ENCODE measurements at regions not wholly inside any gene's neighbourhood (a gene's known extent, or its start where the extent isn't known, plus 50 kb on each side); places are given as distances from the start of the nearest gene placed in this dataset.
"Not testable (repeated sequence)": the region's sequence is repeated elsewhere in the genome, so short reads cannot be mapped to it uniquely, and the experiment has no call there.

GRCh38 chrX:149420566-149420965 lies 84.5 kb downstream of the IDS start:
- DNase-seq = not testable (repeated sequence)

DNA sequence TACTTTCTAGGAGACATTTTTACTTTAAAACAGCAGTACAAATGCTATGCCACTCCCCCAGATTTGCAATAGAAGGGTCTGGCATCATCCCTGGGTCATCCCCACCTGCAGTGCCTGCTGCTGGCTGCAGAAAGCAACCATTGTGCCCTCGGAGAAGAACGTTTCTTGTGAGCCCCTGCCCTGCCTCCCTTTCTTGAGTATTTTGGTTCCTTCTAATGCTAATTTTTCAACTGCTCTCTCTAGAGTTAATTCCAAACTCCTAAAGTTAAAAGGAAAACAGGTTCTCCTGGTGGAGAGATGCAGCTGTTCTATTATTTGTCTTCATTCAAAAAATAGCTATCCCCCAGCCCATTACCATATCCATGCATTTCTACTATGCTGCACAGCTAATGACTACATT lies 107.1 kb downstream of the IDS start:
- no peak for DNase-seq

DNA sequence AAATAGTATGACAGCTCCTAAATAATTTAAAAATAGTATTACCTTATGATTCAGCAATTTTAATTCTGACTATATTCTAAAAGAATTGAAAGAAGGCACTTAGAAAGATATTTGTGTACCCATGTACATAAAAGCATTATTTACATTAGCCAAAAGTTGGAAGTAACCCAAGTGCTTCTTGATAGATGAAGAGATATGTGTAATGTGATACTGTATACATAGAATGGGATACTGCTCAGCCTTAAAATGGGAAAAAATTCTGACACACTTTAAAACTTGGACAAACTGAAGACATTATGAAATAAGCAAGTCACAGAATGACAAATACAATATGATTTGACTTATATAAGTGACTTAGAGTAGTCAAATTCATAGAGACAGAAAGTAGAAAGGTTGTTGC lies 112.2 kb downstream of the IDS start:
- no peak for DNase-seq

DNA sequence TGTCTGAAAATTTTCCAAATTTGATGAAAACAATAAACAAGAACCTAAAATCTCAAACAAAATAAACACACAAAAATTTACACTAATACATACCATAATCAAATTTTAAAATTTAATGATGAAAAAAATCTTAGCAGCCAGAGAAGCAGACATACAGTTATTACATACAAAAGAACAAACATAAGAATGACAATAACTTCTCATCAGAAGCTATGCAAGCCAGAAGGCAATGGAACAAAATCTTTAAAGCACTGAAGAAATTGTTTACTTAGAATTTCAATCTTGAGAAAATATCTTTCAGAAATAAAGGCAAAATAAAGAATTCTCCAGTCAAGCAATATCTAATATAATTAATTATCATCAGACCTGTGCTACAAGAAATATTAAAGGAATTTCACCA lies 121.3 kb downstream of the IDS start:
- DNase-seq = no peak

GRCh38 chrX:149374751-149375150 lies 130.4 kb downstream of the IDS start:
- no peak for DNase-seq

GRCh38 chrX:149372866-149373265 lies 132.2 kb downstream of the IDS start:
- DNase-seq = no peak

GRCh38 chrX:149371986-149372385 lies 133.1 kb downstream of the IDS start:
- no peak for DNase-seq

DNA sequence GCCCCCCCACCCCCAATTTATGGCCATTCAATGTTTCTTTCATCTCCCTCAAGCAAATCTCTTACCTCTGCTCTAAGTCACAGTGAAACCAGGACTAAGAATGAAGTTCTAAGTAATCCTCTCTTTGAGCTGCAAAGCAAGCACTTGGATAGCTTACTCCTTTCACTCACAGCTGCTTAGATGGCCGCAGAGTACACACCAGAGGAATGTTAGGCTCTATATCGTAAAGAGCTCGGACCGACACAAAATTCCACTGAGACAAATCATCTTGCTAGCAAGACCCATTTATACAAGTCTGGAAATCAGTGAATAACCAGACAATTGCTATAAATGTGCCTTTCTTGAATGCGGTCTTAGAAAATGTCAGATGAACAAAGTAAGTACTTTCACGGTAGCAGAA lies 135.0 kb downstream of the IDS start:
- no peak for DNase-seq

DNA sequence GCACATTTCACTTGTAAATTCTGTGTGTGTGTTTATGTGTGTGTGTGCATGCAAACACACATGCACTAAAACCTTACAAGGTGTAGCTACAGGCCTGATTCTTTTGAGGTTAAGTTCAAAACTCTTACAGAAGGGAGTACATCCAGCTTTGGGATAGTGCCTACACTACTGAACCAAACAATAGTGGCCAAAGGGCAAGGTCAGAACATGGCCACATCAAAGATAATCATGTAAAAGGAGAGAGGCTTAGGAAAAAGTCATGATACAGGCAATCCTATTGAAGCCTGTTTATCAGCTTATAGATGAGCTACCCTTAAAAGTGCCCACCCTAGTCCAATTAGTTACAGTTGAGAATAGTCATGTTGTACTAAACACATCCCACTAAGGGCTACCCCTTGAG lies 139.6 kb downstream of the IDS start:
- no peak for DNase-seq

GRCh38 chrX:149365061-149365460 lies 140.0 kb downstream of the IDS start:
- no peak for DNase-seq

DNA sequence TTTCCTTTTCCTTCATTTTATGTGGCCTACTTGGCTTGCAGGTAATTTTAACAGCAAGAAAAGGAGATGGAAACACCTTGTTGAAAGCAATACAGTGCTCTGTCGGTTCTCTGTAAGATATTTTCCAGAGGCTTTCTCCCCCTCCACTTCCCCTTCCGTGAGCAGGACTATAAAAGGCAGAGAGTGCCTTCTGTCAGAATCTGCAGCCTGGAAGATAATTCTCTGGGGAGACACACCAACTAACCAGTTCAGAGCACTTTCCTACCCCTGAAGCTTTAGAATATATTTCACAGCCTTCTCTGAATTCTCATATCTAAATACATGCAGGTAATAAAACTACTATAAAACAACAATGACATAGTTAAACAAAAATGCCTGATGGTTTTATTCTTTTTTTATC lies 141.1 kb downstream of the IDS start:
- no peak for DNase-seq

DNA sequence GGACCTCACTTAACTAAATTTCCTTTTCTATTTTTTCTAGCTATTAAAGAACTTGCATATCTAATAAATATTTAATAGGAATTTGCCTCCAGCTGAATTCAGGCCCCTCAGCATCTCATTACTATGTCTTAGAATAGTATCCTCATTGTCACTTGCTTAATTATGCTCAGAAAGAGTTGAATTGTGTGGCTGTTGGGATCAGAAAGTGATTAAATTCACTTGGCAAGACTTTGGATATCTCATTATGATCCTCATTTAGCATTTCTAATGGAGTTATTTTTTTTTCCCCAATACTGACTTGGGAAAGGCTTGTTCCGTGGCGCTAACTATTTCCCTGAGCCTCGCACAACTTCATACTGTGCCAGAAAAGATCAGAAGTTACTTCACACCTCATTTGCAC lies 158.8 kb downstream of the IDS start:
- no peak for DNase-seq

DNA sequence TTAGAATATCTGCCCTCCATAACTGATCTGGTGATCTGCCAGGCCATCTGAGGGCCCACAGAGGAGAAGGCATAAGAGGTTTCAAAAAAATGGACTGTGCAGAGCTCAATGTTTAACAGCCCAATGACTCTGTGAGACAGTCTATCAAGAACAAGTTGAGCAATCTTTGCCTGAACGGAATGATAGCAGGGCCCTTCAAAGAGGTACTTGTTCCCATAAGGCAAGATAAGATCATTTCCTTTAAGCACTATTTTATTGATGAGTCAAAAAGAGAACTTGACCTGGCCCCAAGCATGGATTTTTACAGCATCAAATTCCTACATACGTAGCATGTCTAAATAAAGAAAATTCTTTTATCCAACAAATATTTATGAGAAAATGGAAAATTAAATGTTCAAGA lies 182.8 kb downstream of the IDS start:
- DNase-seq = no peak

DNA sequence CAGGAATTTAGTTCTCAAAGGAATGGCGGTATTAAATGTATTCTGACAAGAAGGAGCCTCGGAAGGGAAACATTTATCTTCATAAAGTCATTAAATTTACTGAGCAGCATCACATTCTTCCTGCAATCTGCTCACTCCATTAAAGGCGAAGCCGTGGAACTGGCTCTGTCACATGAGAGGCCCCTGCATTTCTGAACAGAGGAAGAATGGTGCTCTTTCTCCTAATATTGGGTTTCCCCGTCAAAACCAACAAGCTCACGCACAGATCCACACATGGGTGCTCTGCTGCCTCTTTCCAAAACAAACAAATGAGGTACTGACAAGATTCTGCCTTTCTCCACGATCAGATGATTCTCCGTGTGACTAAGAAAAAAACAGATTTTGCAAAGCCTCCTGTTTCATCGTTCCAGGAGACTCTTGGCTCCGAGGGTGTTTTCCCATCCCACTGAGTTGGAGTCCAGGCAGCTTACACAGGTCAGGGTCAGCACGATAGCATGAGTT lies 191.2 kb downstream of the IDS start:
- no peak for DNase-seq

DNA sequence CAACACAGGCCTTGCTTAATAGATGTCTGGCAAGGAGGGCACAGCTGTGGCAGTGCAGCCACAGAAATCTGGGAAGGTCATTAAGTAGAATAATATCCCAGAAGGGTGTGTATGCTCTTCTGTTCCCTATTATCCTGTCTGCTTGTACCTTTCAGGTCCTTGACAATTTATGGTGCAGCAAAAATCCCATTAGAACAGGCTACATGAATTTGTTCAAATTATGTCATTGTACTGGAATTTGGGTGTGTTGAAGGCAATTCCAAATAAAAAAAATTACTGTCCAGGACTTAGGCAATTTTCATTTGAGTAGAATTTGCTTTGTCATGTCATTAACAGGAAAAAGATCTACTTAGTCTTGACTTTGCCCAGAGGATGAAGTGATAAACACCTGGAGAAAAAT lies 192.1 kb downstream of the IDS start:
- no peak for DNase-seq

DNA sequence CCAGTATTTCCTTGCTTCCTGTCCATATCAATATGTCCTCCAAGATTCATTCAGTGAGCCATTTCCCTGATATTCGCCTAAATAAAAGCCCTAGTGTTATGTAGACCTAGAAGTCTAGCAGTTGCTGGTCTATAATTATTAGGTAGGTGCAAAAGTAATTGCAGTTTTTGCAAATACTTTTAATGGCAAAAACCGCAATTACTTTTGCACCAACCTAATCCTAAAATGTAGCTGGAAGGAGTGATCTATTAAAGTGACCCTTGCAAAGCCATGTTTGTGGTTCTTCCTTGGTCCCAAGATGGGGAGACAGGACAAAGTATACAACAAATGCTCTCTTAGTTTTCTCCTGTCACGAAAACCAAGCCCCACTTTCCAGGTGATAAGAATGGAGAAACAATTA lies 193.0 kb downstream of the IDS start:
- DNase-seq = no peak

GRCh38 chrX:149302705-149303104 lies 202.4 kb downstream of the IDS start:
- no peak for DNase-seq

- DNase-seq = no peak
Observed at GRCh38 chrX:149298111-149298510, 207.0 kb downstream of the IDS start.

GRCh38 chrX:149296092-149296491 lies 209.0 kb downstream of the IDS start:
- DNase-seq = no peak

DNA sequence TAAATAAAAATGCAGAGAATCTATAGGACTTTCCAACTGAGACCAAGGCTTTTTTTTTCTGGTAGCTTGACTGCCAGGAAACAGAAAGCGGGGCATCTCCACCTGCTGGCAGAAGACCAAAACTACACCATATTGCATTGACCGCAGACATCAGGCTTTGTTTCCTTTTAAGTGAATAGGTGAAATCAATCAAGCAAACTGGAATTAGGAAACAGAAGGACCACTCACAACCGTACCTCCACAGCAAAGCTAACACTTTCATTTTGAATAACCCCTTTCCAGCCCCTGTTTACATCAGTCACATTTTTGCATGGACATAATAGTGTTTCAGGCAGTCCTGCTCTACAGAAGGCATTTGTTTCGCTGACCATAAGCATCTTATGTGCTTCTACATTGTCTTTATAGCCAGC lies 218.2 kb downstream of the IDS start:
- peak; percentile 3 for DNase-seq

DNA sequence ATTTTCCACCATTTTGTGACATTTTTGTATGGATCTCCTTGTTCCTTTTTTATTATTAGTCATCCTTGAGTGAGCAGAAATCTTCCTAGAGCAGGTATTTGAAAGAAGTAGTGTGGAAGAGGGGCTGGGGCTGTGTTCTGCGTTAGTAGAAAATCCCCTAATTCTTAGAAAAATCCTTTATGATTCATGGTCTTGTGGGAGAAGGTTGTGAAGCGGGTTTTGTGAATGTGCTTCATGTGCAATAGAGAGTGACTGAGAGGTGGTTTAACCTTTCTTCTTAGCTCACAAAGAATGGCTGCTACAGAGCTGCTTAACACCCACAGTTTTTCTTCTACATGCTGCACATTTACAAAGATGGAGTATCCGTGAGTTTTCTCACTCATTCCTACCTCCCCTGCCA lies 220.5 kb downstream of the IDS start:
- DNase-seq = no peak

- no peak for DNase-seq
Observed at GRCh38 chrX:149283853-149284252, 221.3 kb downstream of the IDS start.

GRCh38 chrX:149282909-149283308 lies 222.2 kb downstream of the IDS start:
- DNase-seq = no peak

DNA sequence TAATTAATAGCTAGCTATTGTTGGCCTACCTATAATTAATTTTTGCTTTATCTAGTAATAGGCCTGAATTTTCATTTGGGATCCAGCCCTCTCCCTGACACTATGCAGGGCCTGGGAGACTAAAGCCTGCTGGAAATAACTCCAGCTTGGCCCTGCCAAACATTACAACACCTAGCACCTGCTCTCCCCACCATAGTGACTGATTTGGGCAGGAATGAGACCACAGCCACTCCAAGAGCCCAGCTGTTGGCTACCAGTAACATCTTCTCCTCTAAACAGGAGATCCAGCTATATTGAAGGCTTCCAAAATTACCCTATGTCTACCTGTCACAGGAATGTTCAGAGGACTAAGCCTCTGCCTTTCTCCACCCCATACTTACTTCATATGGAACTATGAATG lies 225.1 kb downstream of the IDS start:
- DNase-seq = no peak

- DNase-seq = no peak
Observed at GRCh38 chrX:149275836-149276235, 229.3 kb downstream of the IDS start.

GRCh38 chrX:149274516-149275105 lies 230.5 kb downstream of the IDS start:
- no peak for DNase-seq

Measured in MV-4-11 (cell line).